GM23338 (cell line): ENCODE measurements at regions not wholly inside any gene's neighbourhood (a gene's known extent, or its start where the extent isn't known, plus 50 kb on each side); places are given as distances from the start of the nearest gene placed in this dataset.

Experiments used
- ATAC-seq: fragments of 200-7000 bp; cut with Tn5 transposase; 3 replicates; pipeline ENCODE4 v1.9.1; 2020
- DNase-seq: peaks from one replicate; pipeline ENCODE4 v3.0.0-alpha.2; 2015; ENCODE audit warnings: low spot score
- H2AFZ ChIP-seq: fragments of 200-600 bp; sonication (generic); 2 replicates; pipeline ENCODE4 v1.8.0; 2016; ENCODE audit warnings: antibody characterized with exemption, mild to moderate bottlenecking, moderate library complexity
- H3F3A ChIP-seq: fragments of 200-600 bp; sonication (generic); replicated peaks from 2 replicates; pipeline ENCODE4 v1.8.0; 2017; ENCODE audit warnings: antibody characterized with exemption, mixed run types, low read depth
- H3K27ac ChIP-seq: fragments of 200-600 bp; sonication (generic); 2 replicates; pipeline ENCODE4 v1.6.1; 2016; ENCODE audit warnings: low read depth
- H3K27me3 ChIP-seq: fragments of 200-600 bp; sonication (generic); 2 replicates; pipeline ENCODE4 v1.8.0; 2016; ENCODE audit warnings: mild to moderate bottlenecking, mixed run types, moderate library complexity; ENCODE audit not compliant: insufficient read depth
- H3K36me3 ChIP-seq: fragments of 200-600 bp; sonication (generic); 2 replicates; pipeline ENCODE4 v1.8.0; 2016; ENCODE audit warnings: mild to moderate bottlenecking; ENCODE audit not compliant: insufficient read depth
- H3K4me1 ChIP-seq: fragments of 200-600 bp; sonication (generic); 2 replicates; pipeline ENCODE4 v1.8.0; 2016; ENCODE audit warnings: mild to moderate bottlenecking, moderate library complexity; ENCODE audit not compliant: insufficient read depth
- H3K4me2 ChIP-seq: fragments of 200-600 bp; sonication (generic); 2 replicates; pipeline ENCODE4 v1.7.1; 2017; ENCODE audit warnings: mixed run types
- H3K4me3 ChIP-seq: fragments of 200-600 bp; sonication (generic); 2 replicates; pipeline ENCODE4 v1.6.1; 2016; ENCODE audit warnings: mixed run types
- H3K79me2 ChIP-seq: fragments of 200-600 bp; sonication (generic); replicated peaks from 2 replicates; pipeline ENCODE4 v1.8.0; 2017; ENCODE audit warnings: mild to moderate bottlenecking; ENCODE audit not compliant: insufficient read depth
- H3K9me2 ChIP-seq: fragments of 200-600 bp; sonication (generic); 2 replicates; pipeline ENCODE4 v1.8.0; 2017; ENCODE audit not compliant: insufficient read depth
- H4K20me1 ChIP-seq: fragments of 200-600 bp; sonication (generic); replicated peaks from 2 replicates; pipeline ENCODE4 v1.8.0; 2017; ENCODE audit warnings: mild to moderate bottlenecking; ENCODE audit not compliant: insufficient read depth
- H3K27ac Mint-ChIP-seq: 2 replicates; pipeline ENCODE4 v1.8.0; 2020; ENCODE audit warnings: inconsistent platforms, mild to moderate bottlenecking, moderate library complexity, mixed read lengths
- H3K27me3 Mint-ChIP-seq: 3 replicates; pipeline ENCODE4 v1.8.0; 2022; ENCODE audit warnings: low read depth, mild to moderate bottlenecking, moderate library complexity, mixed read lengths, inconsistent platforms; ENCODE audit not compliant: insufficient read depth, poor library complexity
- H3K36me3 Mint-ChIP-seq: 3 replicates; pipeline ENCODE4 v1.8.0; 2021; ENCODE audit warnings: low read depth, mild to moderate bottlenecking, inconsistent platforms, moderate library complexity, mixed read lengths
- H3K4me1 Mint-ChIP-seq: 3 replicates; pipeline ENCODE4 v1.8.0; 2020; ENCODE audit warnings: mild to moderate bottlenecking, inconsistent platforms, mixed read lengths
- H3K4me3 Mint-ChIP-seq: 3 replicates; pipeline ENCODE4 v1.8.0; 2021; ENCODE audit warnings: moderate library complexity, mild to moderate bottlenecking, inconsistent platforms, mixed read lengths
- H3K9me3 Mint-ChIP-seq: 3 replicates; pipeline ENCODE4 v1.8.0; 2020; ENCODE audit warnings: moderate library complexity, mild to moderate bottlenecking, inconsistent platforms, mixed read lengths
- EZH2 ChIP-seq: fragments of 200-600 bp; sonication (generic); IDR thresholded peaks from one replicate; pipeline ENCODE4 v1.8.0; 2017; ENCODE audit warnings: antibody characterized with exemption, mild to moderate bottlenecking, low read depth; ENCODE audit not compliant: unreplicated experiment
- EZH2phosphoT487 ChIP-seq: fragments of 200-600 bp; sonication (generic); IDR thresholded peaks from one replicate; pipeline ENCODE4 v1.8.1; 2018; ENCODE audit warnings: antibody characterized with exemption; ENCODE audit not compliant: unreplicated experiment
- JUNB ChIP-seq: IDR thresholded peaks from one replicate; pipeline ENCODE4 v1.6.1; 2016; ENCODE audit warnings: antibody characterized with exemption; ENCODE audit not compliant: unreplicated experiment
- ZNF114 ChIP-seq: fragments of 250-450 bp; sonication (Bioruptor Pico); IDR thresholded peaks from 2 replicates; pipeline ENCODE4 v1.5.0; 2020; ENCODE audit warnings: mild to moderate bottlenecking, moderate library complexity
- TF ChIP-seq, protein P1 (sequence below): IDR thresholded peaks from one replicate; pipeline ENCODE4 v1.6.1; 2018; ENCODE audit warnings: antibody characterized with exemption; ENCODE audit not compliant: unreplicated experiment
- TF ChIP-seq, protein P2 (sequence below): IDR thresholded peaks from 2 replicates; pipeline ENCODE4 v1.6.1; 2016; ENCODE audit warnings: antibody characterized with exemption
- TF ChIP-seq, protein P3 (sequence below): fragments of 250-450 bp; sonication (Bioruptor Pico); IDR thresholded peaks from 2 replicates; pipeline ENCODE4 v1.5.0; 2020; ENCODE audit warnings: mild to moderate bottlenecking, moderate library complexity

DNA sequence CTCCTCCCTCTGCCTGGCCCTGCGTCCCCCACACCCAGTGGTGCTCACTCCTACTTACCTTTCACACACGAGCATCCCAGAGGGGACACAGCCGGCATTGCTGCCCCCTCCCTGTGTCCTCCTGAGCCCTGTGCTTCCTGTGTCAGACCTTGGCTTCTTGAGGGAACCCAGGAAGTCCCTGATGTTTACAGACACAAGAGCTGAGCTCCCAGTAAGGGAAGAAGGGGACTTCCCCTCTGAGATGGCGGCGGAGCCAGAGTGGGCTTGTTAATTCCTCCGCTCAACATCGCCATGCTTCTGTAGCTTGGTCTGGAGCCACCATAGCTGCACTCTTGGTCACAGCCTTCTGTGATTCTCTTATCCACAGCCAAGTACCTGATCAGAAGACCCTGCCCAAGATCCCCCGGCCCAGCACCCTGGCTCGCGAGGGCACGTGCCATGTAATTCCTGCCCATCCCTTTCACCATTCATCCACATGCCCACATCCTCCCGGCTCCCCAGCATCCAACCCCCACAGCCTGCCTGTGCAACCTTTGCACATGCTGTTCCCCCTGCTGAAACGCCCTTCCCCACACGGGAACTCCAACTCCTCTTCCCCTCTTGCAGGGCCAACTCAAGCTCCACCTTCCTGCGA, 127.4 kb upstream of the FOXF1 start (continued):
- TF ChIP-seq, protein P1, sequence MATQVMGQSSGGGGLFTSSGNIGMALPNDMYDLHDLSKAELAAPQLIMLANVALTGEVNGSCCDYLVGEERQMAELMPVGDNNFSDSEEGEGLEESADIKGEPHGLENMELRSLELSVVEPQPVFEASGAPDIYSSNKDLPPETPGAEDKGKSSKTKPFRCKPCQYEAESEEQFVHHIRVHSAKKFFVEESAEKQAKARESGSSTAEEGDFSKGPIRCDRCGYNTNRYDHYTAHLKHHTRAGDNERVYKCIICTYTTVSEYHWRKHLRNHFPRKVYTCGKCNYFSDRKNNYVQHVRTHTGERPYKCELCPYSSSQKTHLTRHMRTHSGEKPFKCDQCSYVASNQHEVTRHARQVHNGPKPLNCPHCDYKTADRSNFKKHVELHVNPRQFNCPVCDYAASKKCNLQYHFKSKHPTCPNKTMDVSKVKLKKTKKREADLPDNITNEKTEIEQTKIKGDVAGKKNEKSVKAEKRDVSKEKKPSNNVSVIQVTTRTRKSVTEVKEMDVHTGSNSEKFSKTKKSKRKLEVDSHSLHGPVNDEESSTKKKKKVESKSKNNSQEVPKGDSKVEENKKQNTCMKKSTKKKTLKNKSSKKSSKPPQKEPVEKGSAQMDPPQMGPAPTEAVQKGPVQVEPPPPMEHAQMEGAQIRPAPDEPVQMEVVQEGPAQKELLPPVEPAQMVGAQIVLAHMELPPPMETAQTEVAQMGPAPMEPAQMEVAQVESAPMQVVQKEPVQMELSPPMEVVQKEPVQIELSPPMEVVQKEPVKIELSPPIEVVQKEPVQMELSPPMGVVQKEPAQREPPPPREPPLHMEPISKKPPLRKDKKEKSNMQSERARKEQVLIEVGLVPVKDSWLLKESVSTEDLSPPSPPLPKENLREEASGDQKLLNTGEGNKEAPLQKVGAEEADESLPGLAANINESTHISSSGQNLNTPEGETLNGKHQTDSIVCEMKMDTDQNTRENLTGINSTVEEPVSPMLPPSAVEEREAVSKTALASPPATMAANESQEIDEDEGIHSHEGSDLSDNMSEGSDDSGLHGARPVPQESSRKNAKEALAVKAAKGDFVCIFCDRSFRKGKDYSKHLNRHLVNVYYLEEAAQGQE: no peak
- TF ChIP-seq, protein P2, sequence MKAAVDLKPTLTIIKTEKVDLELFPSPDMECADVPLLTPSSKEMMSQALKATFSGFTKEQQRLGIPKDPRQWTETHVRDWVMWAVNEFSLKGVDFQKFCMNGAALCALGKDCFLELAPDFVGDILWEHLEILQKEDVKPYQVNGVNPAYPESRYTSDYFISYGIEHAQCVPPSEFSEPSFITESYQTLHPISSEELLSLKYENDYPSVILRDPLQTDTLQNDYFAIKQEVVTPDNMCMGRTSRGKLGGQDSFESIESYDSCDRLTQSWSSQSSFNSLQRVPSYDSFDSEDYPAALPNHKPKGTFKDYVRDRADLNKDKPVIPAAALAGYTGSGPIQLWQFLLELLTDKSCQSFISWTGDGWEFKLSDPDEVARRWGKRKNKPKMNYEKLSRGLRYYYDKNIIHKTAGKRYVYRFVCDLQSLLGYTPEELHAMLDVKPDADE: no peak
- TF ChIP-seq EZH2: no peak

DNA sequence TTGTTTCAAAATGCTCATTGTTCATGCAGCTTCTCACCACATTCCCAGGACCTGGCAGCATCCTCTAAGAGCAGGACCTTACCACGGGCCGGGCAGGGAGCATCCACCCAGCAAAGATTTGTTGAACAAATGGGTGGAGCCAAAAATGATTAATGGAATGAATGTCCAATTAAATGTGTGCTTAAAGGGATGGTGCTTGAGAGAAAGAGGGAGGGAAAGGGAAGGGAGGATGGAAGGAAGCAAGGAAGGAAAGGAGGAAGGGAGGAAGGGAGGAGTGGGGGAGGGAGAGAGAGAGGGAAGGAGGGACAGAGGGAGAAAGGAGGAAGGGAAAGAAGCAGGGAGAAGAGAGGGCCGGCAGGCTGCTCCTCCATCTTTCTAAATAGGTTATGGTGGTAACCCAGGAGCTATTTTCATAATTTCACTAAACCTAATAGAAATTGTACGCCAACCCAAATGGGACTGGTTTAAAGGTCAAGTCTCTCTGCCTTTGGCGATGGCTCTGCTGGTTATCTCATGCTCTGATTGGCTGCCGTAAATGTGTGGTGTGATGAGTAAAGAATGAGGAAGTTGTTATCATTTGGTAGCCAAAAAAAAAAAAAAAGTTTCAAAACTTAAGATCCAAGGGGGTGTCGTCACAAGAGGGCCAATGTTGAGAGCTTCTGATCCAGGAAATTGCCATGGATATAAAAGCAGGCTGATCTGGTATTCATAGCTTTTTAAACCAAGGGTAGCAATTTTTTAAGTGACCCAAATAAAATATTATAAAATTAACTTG, 126.7 kb upstream of the FOXF1 start:
- Histone ChIP-seq H3K4me2 (no peak overlapping the region), H3K27ac (no peak overlapping the region), H3K27me3 (no peaks in the 10 kb centered on the region), H3K4me1 (no peaks in the 10 kb centered on the region), H3K36me3 (no peaks in the 10 kb centered on the region), H3K4me3 (no peak overlapping the region), H3K79me2 (no peaks in the 10 kb centered on the region), H3K9me2 (no peaks in the 10 kb centered on the region), H2AFZ (peak overlapping the region; percentile 86; the same call in 1 of the 2 replicates), H4K20me1 (no peaks in the 10 kb centered on the region), H3F3A (no peaks in the 10 kb centered on the region)
- Mint-ChIP-seq H3K27ac (no peak overlapping the region), H3K27me3 (peaks cover 4% of the 10 kb centered on the region), H3K4me3 (no peak overlapping the region), H3K36me3 (no peaks in the 10 kb centered on the region), H3K9me3 (no peaks in the 10 kb centered on the region; the same call in 2 of the 3 replicates), H3K4me1 (peaks cover 22% of the 10 kb centered on the region)
- TF ChIP-seq ZNF114 (CRISPR knock-in tag) (no peak), EZH2phosphoT487 (no peak), JUNB (no peak)
- TF ChIP-seq, protein P3, sequence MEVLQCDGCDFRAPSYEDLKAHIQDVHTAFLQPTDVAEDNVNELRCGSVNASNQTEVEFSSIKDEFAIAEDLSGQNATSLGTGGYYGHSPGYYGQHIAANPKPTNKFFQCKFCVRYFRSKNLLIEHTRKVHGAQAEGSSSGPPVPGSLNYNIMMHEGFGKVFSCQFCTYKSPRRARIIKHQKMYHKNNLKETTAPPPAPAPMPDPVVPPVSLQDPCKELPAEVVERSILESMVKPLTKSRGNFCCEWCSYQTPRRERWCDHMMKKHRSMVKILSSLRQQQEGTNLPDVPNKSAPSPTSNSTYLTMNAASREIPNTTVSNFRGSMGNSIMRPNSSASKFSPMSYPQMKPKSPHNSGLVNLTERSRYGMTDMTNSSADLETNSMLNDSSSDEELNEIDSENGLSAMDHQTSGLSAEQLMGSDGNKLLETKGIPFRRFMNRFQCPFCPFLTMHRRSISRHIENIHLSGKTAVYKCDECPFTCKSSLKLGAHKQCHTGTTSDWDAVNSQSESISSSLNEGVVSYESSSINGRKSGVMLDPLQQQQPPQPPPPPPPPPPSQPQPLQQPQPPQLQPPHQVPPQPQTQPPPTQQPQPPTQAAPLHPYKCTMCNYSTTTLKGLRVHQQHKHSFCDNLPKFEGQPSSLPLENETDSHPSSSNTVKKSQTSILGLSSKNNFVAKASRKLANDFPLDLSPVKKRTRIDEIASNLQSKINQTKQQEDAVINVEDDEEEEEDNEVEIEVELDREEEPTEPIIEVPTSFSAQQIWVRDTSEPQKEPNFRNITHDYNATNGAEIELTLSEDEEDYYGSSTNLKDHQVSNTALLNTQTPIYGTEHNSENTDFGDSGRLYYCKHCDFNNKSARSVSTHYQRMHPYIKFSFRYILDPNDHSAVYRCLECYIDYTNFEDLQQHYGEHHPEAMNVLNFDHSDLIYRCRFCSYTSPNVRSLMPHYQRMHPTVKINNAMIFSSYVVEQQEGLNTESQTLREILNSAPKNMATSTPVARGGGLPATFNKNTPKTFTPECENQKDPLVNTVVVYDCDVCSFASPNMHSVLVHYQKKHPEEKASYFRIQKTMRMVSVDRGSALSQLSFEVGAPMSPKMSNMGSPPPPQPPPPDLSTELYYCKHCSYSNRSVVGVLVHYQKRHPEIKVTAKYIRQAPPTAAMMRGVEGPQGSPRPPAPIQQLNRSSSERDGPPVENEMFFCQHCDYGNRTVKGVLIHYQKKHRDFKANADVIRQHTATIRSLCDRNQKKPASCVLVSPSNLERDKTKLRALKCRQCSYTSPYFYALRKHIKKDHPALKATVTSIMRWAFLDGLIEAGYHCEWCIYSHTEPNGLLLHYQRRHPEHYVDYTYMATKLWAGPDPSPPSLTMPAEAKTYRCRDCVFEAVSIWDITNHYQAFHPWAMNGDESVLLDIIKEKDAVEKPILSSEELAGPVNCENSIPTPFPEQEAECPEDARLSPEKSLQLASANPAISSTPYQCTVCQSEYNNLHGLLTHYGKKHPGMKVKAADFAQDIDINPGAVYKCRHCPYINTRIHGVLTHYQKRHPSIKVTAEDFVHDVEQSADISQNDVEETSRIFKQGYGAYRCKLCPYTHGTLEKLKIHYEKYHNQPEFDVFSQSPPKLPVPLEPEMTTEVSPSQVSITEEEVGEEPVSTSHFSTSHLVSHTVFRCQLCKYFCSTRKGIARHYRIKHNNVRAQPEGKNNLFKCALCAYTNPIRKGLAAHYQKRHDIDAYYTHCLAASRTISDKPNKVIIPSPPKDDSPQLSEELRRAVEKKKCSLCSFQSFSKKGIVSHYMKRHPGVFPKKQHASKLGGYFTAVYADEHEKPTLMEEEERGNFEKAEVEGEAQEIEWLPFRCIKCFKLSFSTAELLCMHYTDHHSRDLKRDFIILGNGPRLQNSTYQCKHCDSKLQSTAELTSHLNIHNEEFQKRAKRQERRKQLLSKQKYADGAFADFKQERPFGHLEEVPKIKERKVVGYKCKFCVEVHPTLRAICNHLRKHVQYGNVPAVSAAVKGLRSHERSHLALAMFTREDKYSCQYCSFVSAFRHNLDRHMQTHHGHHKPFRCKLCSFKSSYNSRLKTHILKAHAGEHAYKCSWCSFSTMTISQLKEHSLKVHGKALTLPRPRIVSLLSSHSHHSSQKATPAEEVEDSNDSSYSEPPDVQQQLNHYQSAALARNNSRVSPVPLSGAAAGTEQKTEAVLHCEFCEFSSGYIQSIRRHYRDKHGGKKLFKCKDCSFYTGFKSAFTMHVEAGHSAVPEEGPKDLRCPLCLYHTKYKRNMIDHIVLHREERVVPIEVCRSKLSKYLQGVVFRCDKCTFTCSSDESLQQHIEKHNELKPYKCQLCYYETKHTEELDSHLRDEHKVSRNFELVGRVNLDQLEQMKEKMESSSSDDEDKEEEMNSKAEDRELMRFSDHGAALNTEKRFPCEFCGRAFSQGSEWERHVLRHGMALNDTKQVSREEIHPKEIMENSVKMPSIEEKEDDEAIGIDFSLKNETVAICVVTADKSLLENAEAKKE (CRISPR knock-in tag): no peak
- TF ChIP-seq, protein P1: no peak
- DNase-seq (no peak), ATAC-seq (no peak)
